T-helper 1 cell (primary cell): ENCODE measurements at regions not wholly inside any gene's neighbourhood (a gene's known extent, or its start where the extent isn't known, plus 50 kb on each side); places are given as distances from the start of the nearest gene placed in this dataset.

Experiments
- DNase-seq, 5 donors: peaks; one replicate each; pipeline ENCODE4 v3.0.0-alpha.2; 2012 to 2020

- DNase-seq, result no peak
These were observed 284.5 kb upstream of the SEMA6D start for GRCh38 chr15:47432826-47433225.

- DNase-seq, result no peak
These were observed 282.7 kb upstream of the SEMA6D start for GRCh38 chr15:47434596-47434995.

- DNase-seq, result no peak
These were observed 279.8 kb upstream of the SEMA6D start for GRCh38 chr15:47437491-47437890.

GRCh38 chr15:47439146-47440111, 277.9 kb upstream of the SEMA6D start:
- no peak for DNase-seq

- DNase-seq, result no peak
These were observed 274.9 kb upstream of the SEMA6D start for GRCh38 chr15:47442371-47442770.

- no peak for DNase-seq
These were observed 273.5 kb upstream of the SEMA6D start for GRCh38 chr15:47443839-47444238.

- DNase-seq, result no peak
These were observed 271.4 kb upstream of the SEMA6D start for GRCh38 chr15:47445723-47446392.

- DNase-seq, result no peak
These were observed 256.3 kb upstream of the SEMA6D start for GRCh38 chr15:47460795-47461573.

GRCh38 chr15:47461652-47462141, 255.6 kb upstream of the SEMA6D start:
- no peak for DNase-seq

GRCh38 chr15:47466357-47466756, 250.9 kb upstream of the SEMA6D start:
- DNase-seq, result no peak

- DNase-seq, result no peak
These were observed 246.3 kb upstream of the SEMA6D start for GRCh38 chr15:47470983-47471382.

GRCh38 chr15:47473106-47473725, 244.1 kb upstream of the SEMA6D start:
- DNase-seq, result no peak

- DNase-seq, result no peak
These were observed 243.5 kb upstream of the SEMA6D start for GRCh38 chr15:47473832-47474231.

- DNase-seq, result no peak
These were observed 242.0 kb upstream of the SEMA6D start for GRCh38 chr15:47475336-47475735.

- DNase-seq, result no peak
These were observed 240.0 kb upstream of the SEMA6D start for GRCh38 chr15:47477341-47477740.

- no peak for DNase-seq
These were observed 233.2 kb upstream of the SEMA6D start for GRCh38 chr15:47484059-47484458.

GRCh38 chr15:47484997-47485396, 232.3 kb upstream of the SEMA6D start:
- DNase-seq, result no peak

- DNase-seq, result no peak
These were observed 231.9 kb upstream of the SEMA6D start for GRCh38 chr15:47485419-47485818.

GRCh38 chr15:47486040-47486439, 231.3 kb upstream of the SEMA6D start:
- no peak for DNase-seq

- DNase-seq, result no peak
These were observed 225.1 kb upstream of the SEMA6D start for GRCh38 chr15:47492195-47492594.

- DNase-seq, result no peak
These were observed 223.7 kb upstream of the SEMA6D start for GRCh38 chr15:47493357-47494247.
